HEK293 (cell line): ENCODE measurements at regions not wholly inside any gene's neighbourhood (a gene's known extent, or its start where the extent isn't known, plus 50 kb on each side); places are given as distances from the start of the nearest gene placed in this dataset.

Source experiments
- CTCF ChIA-PET: fragments of 350-600 bp; formaldehyde crosslinking; extraction: SDS; loops from one replicate; lab custom pipeline; 2021; ENCODE audit warnings: antibody characterized with exemption; lab: Yijun Ruan, JAX
- POLR2A ChIA-PET: fragments of 300-600 bp; formaldehyde crosslinking; extraction: SDS; loops from one replicate; lab custom pipeline; 2020; ENCODE audit warnings: antibody characterized with exemption, inconsistent platforms; lab: Yijun Ruan, JAX
- H3K27ac ChIP-seq: fragments of 200-500 bp; sonication (Bioruptor generic); 2 replicates; pipeline ENCODE4 v1.5.1; 2014; ENCODE audit warnings: low read depth, low read length, control low read depth, inconsistent platforms; ENCODE audit errors: extremely low read depth
- H3K36me3 ChIP-seq, 2 experiments: fragments of 200-500 bp in 1 of 2; sonication (Bioruptor generic) in 1 of 2; 1 replicate in 1 of 2; 2 replicates in 1 of 2; pipeline ENCODE4 v1.5.1; 2014 to 2017; ENCODE audit warnings: inconsistent platforms in 2 of 2, low read length in 2 of 2; ENCODE audit not compliant: control insufficient read depth in 2 of 2, insufficient read depth in 1 of 2
- H3K4me1 ChIP-seq: fragments of 200-500 bp; sonication (Bioruptor generic); 2 replicates; pipeline ENCODE4 v1.5.1; 2014; ENCODE audit warnings: mild to moderate bottlenecking, low read length, inconsistent platforms; ENCODE audit not compliant: control insufficient read depth, insufficient read depth
- H3K4me3 ChIP-seq: 2 replicates; pipeline ENCODE4 v1.5.1; 2011; ENCODE audit warnings: low read depth, mild to moderate bottlenecking, control low read depth, low read length, moderate library complexity
- H3K9me3 ChIP-seq: fragments of 200-500 bp; sonication (Bioruptor generic); 2 replicates; pipeline ENCODE4 v1.5.1; 2014; ENCODE audit warnings: low read depth, low read length, inconsistent platforms; ENCODE audit not compliant: control insufficient read depth, insufficient read depth
- ATF2 ChIP-seq: fragments of 450-650 bp; formaldehyde crosslinking; IDR thresholded peaks from 2 replicates; pipeline ENCODE4 v1.5.1; 2016; ENCODE audit warnings: missing biosample characterization, missing genetic modification characterization, low read depth
- GFI1B ChIP-seq: fragments of 450-650 bp; formaldehyde crosslinking; IDR thresholded peaks from 2 replicates; pipeline ENCODE4 v1.5.1; 2016; ENCODE audit warnings: missing biosample characterization, missing genetic modification characterization
- PRDM4 ChIP-seq: fragments of 450-650 bp; formaldehyde crosslinking; IDR thresholded peaks from 2 replicates; pipeline ENCODE4 v1.5.1; 2017; ENCODE audit warnings: missing biosample characterization, missing genetic modification characterization
- RBAK ChIP-seq: fragments of 450-650 bp; formaldehyde crosslinking; IDR thresholded peaks from 2 replicates; pipeline ENCODE4 v1.5.1; 2016; ENCODE audit warnings: missing biosample characterization, missing genetic modification characterization
- SALL2 ChIP-seq: fragments of 450-650 bp; formaldehyde crosslinking; IDR thresholded peaks from 2 replicates; pipeline ENCODE4 v1.5.0; 2017; ENCODE audit warnings: missing biosample characterization, mild to moderate bottlenecking, missing genetic modification characterization, borderline replicate concordance
- ZEB2 ChIP-seq: fragments of 450-650 bp; formaldehyde crosslinking; IDR thresholded peaks from 2 replicates; pipeline ENCODE4 v1.5.1; 2016; ENCODE audit warnings: missing biosample characterization, missing genetic modification characterization
- ZNF138 ChIP-seq: fragments of 450-650 bp; formaldehyde crosslinking; IDR thresholded peaks from 2 replicates; pipeline ENCODE4 v1.5.1; 2016; ENCODE audit warnings: missing biosample characterization, missing genetic modification characterization, borderline replicate concordance
- ZNF175 ChIP-seq: fragments of 450-650 bp; formaldehyde crosslinking; IDR thresholded peaks from 2 replicates; pipeline ENCODE4 v1.5.1; 2016; ENCODE audit warnings: missing biosample characterization, missing genetic modification characterization
- ZNF23 ChIP-seq: fragments of 450-650 bp; formaldehyde crosslinking; IDR thresholded peaks from 2 replicates; pipeline ENCODE4 v1.5.1; 2016; ENCODE audit warnings: missing biosample characterization, missing genetic modification characterization, borderline replicate concordance
- ZNF292 ChIP-seq: fragments of 450-650 bp; formaldehyde crosslinking; IDR thresholded peaks from 2 replicates; pipeline ENCODE4 v1.5.1; 2016; ENCODE audit warnings: low read depth, missing biosample characterization, missing genetic modification characterization, borderline replicate concordance
- ZNF37A ChIP-seq: fragments of 450-650 bp; IDR thresholded peaks from 2 replicates; pipeline ENCODE4 v1.5.1; 2018; ENCODE audit warnings: missing biosample characterization, missing genetic modification characterization
- ZNF398 ChIP-seq: fragments of 450-650 bp; formaldehyde crosslinking; IDR thresholded peaks from 2 replicates; pipeline ENCODE4 v1.5.1; 2017; ENCODE audit warnings: missing biosample characterization, missing genetic modification characterization
- ZNF416 ChIP-seq: fragments of 450-650 bp; formaldehyde crosslinking; IDR thresholded peaks from 2 replicates; pipeline ENCODE4 v1.5.1; 2016; ENCODE audit warnings: missing biosample characterization, missing genetic modification characterization
- ZNF510 ChIP-seq: fragments of 450-650 bp; formaldehyde crosslinking; IDR thresholded peaks from 2 replicates; pipeline ENCODE4 v1.5.1; 2018; ENCODE audit warnings: mild to moderate bottlenecking, missing genetic modification characterization, missing biosample characterization; ENCODE audit not compliant: insufficient replicate concordance
- ZNF548 ChIP-seq: fragments of 450-650 bp; formaldehyde crosslinking; IDR thresholded peaks from 2 replicates; pipeline ENCODE4 v1.5.1; 2016; ENCODE audit warnings: missing biosample characterization, missing genetic modification characterization
- ZNF664 ChIP-seq: fragments of 450-650 bp; formaldehyde crosslinking; IDR thresholded peaks from 2 replicates; pipeline ENCODE4 v1.5.1; 2016; ENCODE audit warnings: missing biosample characterization, missing genetic modification characterization
- ZNF701 ChIP-seq: fragments of 450-650 bp; formaldehyde crosslinking; IDR thresholded peaks from 2 replicates; pipeline ENCODE4 v1.5.1; 2016; ENCODE audit warnings: missing biosample characterization, missing genetic modification characterization
- ZNF776 ChIP-seq: fragments of 450-650 bp; formaldehyde crosslinking; IDR thresholded peaks from 2 replicates; pipeline ENCODE4 v1.5.0; 2017; ENCODE audit warnings: missing biosample characterization, missing genetic modification characterization, borderline replicate concordance
- ZXDB ChIP-seq: fragments of 450-650 bp; formaldehyde crosslinking; IDR thresholded peaks from 2 replicates; pipeline ENCODE4 v1.5.1; 2016; ENCODE audit warnings: missing biosample characterization, missing genetic modification characterization

- Histone ChIP-seq H3K36me3 (no peaks in the 10 kb centered on the region), H3K4me3 (no peak overlapping the region), H3K4me1 (no peaks in the 10 kb centered on the region), H3K27ac (no peak overlapping the region), H3K9me3 (no peaks in the 10 kb centered on the region)
- ChIA-PET CTCF (no interaction called here), POLR2A (no interaction called here)
- TF ChIP-seq PRDM4: no peak
- TF ChIP-seq ATF2 (tag by site-specific recombination): no peak
- TF ChIP-seq ZNF701 (tag by site-specific recombination): no peak
- no peak for TF ChIP-seq ZEB2 (tag by site-specific recombination)
- TF ChIP-seq ZNF510 (tag by site-specific recombination): no peak
- no peak for TF ChIP-seq ZNF416 (tag by site-specific recombination)
- no peak for TF ChIP-seq GFI1B (tag by site-specific recombination)
- no peak for TF ChIP-seq ZNF398 (tag by site-specific recombination)
- TF ChIP-seq SALL2 (tag by site-specific recombination): no peak
- TF ChIP-seq ZNF776 (tag by site-specific recombination): no peak
- TF ChIP-seq ZNF37A (tag by site-specific recombination): no peak
- TF ChIP-seq ZNF292 (tag by site-specific recombination): no peak
- TF ChIP-seq ZNF548: no peak
- TF ChIP-seq ZXDB (tag by site-specific recombination): no peak
- no peak for TF ChIP-seq ZNF664 (tag by site-specific recombination)
- TF ChIP-seq ZNF23: no peak
- TF ChIP-seq ZNF175 (tag by site-specific recombination): no peak
Measured at GRCh38 chr4:123972031-123972430, 575.4 kb downstream of the SPRY1 start.

GRCh38 chr4:123974386-123975149, 578.0 kb downstream of the SPRY1 start:
- no peaks in the 10 kb centered on the region for H3K4me1 ChIP-seq
- no peaks in the 10 kb centered on the region for H3K36me3 ChIP-seq
- no peak overlapping the region for H3K4me3 ChIP-seq
- ChIA-PET POLR2A (no interaction called here), CTCF (no interaction called here)
- H3K9me3 ChIP-seq: no peaks in the 10 kb centered on the region
- TF ChIP-seq ZNF138 (tag by site-specific recombination) (no peak), RBAK (tag by site-specific recombination) (no peak)
- H3K27ac ChIP-seq: no peak overlapping the region
